Sciatic nerve (tissue), 2 donors: ENCODE measurements at regions not wholly inside any gene's neighbourhood (a gene's known extent, or its start where the extent isn't known, plus 50 kb on each side); places are given as distances from the start of the nearest gene placed in this dataset.

Experiments used
- ATAC-seq: fragments of 200-7000 bp; cut with Tn5 transposase; one replicate; pipeline ENCODE4 v1.9.1; 2020; ENCODE audit warnings: mild to moderate bottlenecking, moderate library complexity
- DNase-seq: peaks from one replicate; pipeline ENCODE4 v3.0.0-alpha.2; 2020; ENCODE audit warnings: low spot score
- intact Hi-C: fragments of 100-400 bp; cut with DNase I; formaldehyde crosslinking; loops from one replicate; pipeline ENCODE4 v1.14.2; 2022
- donor health status: DM: no; HTN: no; CAD: no.
- donor health status: DM: no; HTN: no; CAD: no.

GRCh38 chr21:16838331-16838730 lies 674.5 kb upstream of the CXADR start:
- ATAC-seq (no peak), DNase-seq (no peak)
- intact Hi-C loops, result no loop called here

- ATAC-seq (peak; percentile 51), DNase-seq (no peak)
- intact Hi-C loops, result no loop called here
Measured at GRCh38 chr21:16840538-16840937, 672.3 kb upstream of the CXADR start.

- ATAC-seq (peak; percentile 7), DNase-seq (no peak)
Measured at GRCh38 chr21:16841975-16842695, 670.7 kb upstream of the CXADR start.

GRCh38 chr21:16842696-16843035 lies 670.2 kb upstream of the CXADR start:
- intact Hi-C loops, result no loop called here
- ATAC-seq (no peak), DNase-seq (no peak)

More at GRCh38 chr21:16841975-16842695, 670.7 kb upstream of the CXADR start:
- intact Hi-C loops, result no loop called here

GRCh38 chr21:16847211-16847610 lies 665.6 kb upstream of the CXADR start:
- intact Hi-C loops, result no loop called here
- DNase-seq, result no peak
- ATAC-seq, result no peak

GRCh38 chr21:16851054-16851453 lies 661.8 kb upstream of the CXADR start:
- intact Hi-C loops, result no loop called here
- no peak for DNase-seq
- ATAC-seq, result no peak

- intact Hi-C loops, result no loop called here
- no peak for DNase-seq
- no peak for ATAC-seq
Measured at GRCh38 chr21:16855164-16855667, 657.6 kb upstream of the CXADR start.

GRCh38 chr21:16863362-16863905 lies 649.4 kb upstream of the CXADR start:
- intact Hi-C loops, result no loop called here
- no peak for ATAC-seq
- no peak for DNase-seq

GRCh38 chr21:16863908-16864307 lies 648.9 kb upstream of the CXADR start:
- no peak for DNase-seq
- no peak for ATAC-seq
- intact Hi-C loops, result no loop called here

GRCh38 chr21:16865632-16866031 lies 647.2 kb upstream of the CXADR start:
- intact Hi-C loops, result no loop called here
- DNase-seq (no peak), ATAC-seq (peak; percentile 57)

- no peak for DNase-seq
- no peak for ATAC-seq
- intact Hi-C loops, result no loop called here
Measured at GRCh38 chr21:16866851-16867250, 646.0 kb upstream of the CXADR start.

GRCh38 chr21:16870103-16870502 lies 642.7 kb upstream of the CXADR start:
- DNase-seq (no peak), ATAC-seq (no peak)
- intact Hi-C loops, result no loop called here

GRCh38 chr21:16872616-16873015 lies 640.2 kb upstream of the CXADR start:
- ATAC-seq (no peak), DNase-seq (no peak)
- intact Hi-C loops, result no loop called here

- intact Hi-C loops, result no loop called here
- DNase-seq (no peak), ATAC-seq (no peak)
Measured at GRCh38 chr21:16873176-16873575, 639.7 kb upstream of the CXADR start.

GRCh38 chr21:16873596-16873995 lies 639.2 kb upstream of the CXADR start:
- ATAC-seq, result no peak
- intact Hi-C loops, result no loop called here
- DNase-seq, result no peak

GRCh38 chr21:16879479-16879878 lies 633.4 kb upstream of the CXADR start:
- DNase-seq, result no peak
- ATAC-seq, result no peak
- intact Hi-C loops, result no loop called here

GRCh38 chr21:16891821-16892220 lies 621.0 kb upstream of the CXADR start:
- DNase-seq, result no peak
- no peak for ATAC-seq
- intact Hi-C loops, result no loop called here

- ATAC-seq (no peak), DNase-seq (no peak)
- intact Hi-C loops, result no loop called here
Measured at GRCh38 chr21:16900685-16901084, 612.2 kb upstream of the CXADR start.

GRCh38 chr21:16908077-16908476 lies 604.8 kb upstream of the CXADR start:
- intact Hi-C loops, result no loop called here
- no peak for DNase-seq
- ATAC-seq, result peak; percentile 84

- DNase-seq, result no peak
- ATAC-seq, result no peak
- intact Hi-C loops, result no loop called here
Measured at GRCh38 chr21:16910435-16911165, 602.2 kb upstream of the CXADR start.
